GM21825 (cell line): ENCODE measurements at regions not wholly inside any gene's neighbourhood (a gene's known extent, or its start where the extent isn't known, plus 50 kb on each side); places are given as distances from the start of the nearest gene placed in this dataset.

Source experiments
- ATAC-seq: cut with Tn5 transposase; IDR thresholded peaks from one replicate; pipeline ENCODE4 v1.9.1; 2021; ENCODE audit warnings: mild to moderate bottlenecking, moderate library complexity; ENCODE audit not compliant: unreplicated experiment

DNA sequence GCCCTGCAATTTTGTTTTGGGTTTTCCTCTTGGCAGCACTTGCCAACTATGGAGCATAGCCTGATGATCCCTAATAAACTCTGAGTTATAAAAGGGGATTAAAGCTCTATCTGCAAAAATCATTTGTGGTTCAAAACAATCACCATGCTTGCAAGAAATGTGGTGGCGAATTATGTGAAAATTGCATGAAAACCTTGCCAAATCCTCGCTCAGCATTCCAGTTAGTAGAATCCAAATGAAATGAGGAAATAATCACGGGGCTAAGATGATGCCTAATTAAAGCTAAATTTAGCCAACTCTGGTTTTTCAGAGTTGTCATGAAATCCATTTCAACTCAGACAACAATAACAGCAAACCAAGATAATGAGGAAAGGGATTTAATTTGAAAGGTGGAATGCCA is 73.0 kb upstream of the PROK2 start:
- no peak for ATAC-seq

DNA sequence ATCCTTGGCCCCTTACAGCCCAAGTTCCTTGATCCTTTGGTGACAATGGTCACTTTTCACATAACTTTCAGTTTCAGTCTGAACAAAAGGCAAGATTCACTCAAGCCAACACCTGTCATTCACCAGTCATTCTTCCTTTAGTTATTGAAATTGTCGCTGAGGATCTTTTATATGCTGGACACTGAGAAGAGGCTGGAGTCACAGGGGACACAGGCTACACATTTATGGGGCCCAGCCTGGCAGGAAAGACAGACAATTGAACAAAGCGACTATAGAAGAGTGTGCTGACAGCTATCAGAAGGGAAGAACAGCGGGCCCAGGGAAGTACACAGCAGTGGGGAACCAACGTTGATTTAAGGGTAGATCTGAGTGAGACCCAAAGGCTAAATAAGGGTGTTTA is 69.8 kb upstream of the PROK2 start:
- ATAC-seq: no peak

DNA sequence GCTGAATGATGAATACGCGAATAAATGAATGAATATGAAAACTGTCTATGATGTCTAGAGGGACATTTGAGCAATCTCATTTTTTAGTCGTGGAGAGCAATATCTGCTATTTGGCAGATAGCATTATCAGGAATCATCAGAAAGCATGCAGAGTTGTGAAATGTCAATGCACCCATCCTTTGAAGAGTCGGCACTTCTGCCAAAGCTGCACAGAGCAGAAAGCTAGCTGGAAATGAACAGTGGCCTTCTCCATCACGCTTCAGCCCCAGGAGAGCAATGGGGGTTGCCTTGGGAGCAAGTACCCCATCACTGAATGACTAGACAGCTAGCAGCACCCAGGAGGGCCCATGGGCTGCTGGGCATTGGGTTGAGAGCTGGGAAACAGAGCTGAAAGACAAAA is 69.1 kb upstream of the PROK2 start:
- ATAC-seq: no peak

DNA sequence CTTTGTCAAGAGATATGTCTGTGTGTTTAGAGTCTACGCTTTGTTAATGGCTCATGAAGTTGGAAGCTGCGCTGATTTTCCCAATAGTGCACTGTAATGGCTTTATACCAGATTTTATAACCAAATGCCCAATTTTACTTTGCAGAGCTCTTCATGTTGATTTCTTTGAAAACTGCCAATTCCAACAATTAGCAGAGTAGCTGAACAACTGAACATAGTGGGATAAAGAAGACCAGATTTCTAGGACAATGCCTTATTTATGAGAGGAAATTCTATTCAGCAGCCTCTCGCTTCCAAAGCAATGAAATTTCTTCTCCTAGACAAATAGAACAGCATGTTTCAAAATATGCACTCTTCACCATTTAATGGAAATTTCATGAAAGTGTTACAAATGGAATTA is 66.9 kb upstream of the PROK2 start:
- no peak for ATAC-seq

DNA sequence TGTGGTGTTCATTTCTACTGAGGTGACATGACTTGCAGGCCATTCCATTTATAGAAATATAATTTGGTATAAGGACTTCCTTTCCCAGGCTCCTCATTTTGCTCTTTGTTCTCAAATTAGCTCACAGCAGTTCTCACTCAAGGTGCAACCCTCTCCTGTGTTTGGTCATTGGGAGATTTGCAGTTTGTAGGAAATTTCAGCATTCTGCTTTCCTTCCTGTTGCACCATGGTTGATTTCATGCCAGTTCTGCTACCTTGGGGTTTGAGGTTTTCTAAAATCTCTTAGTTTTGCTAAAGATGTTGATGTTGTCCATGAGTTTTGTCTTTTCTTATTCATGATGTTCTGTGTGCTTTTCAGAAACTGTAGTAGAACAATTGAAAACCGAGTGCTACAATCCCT is 65.7 kb upstream of the PROK2 start:
- ATAC-seq: no peak

DNA sequence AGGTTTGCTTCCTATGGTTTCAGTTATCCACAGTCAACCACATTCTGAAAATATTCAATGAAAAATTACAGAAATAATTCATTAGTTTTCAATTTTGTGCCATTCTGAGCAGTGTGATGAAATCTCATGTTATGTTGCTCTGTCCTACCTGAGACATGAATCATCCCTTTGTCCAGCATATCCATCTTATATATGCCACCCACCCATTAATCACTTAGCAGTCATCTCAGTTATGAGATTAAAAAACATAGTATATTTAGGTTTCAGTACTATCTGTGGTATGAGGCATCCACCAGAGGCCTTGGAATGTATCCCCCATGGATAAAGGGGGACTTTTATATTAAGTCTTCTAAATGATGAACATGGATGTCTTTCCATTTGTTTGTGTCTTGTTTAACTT is 64.7 kb upstream of the PROK2 start:
- ATAC-seq: no peak

DNA sequence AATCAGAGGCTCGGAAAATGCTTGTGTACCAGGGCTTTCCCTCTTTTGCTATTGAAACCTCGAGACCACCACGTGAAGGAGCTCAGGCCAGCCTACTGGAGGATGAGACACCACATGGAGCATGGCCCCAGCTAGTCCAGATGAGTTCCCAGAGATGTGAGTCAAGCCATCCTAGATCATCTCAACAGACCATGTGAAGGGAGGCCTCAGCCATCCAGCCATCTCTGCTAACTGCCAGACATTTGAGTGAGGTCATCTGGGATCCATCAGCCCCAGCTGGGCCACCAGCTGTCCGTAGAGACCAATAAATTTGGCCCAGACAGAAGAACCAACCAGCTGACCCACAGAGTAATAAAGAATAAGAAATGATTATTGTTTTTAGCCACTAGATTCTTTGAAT is 62.8 kb upstream of the PROK2 start:
- no peak for ATAC-seq

DNA sequence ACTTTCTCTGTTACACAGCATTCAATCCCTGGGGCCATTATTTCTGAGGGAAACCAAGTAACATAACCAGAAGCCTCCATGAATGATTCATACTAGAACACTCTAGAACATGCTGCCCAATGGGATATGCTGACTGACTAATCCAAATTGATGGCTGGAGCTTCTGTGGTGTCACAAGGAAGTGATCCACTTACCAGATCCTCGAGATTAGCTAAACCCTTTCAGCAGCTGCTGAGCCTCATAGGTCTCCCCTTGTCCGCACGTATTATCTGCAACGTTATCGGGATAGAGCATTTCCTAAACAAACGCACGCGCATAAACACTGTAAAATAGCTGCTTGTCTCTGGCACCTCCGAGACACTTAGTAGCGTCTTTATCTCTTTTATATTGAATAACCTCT is 61.2 kb upstream of the PROK2 start:
- ATAC-seq: no peak

DNA sequence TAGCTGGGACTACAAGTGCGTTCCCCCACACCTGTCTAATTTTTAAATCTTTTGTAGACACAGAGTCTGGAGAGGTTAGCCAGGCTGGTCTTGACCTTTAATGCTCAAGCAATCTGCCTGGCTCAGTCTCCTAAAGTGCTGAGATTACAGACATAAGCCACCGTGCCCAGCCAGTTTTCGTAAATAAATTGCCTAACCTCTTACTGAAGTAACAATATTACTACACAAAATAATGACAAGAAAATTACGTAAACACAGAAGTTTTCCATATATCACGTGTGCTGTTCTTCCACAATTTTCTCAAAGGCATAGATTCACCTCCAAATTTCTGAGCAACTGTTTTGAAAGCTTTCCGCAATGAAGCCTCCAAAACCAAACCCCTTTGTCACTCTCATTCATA is 58.1 kb upstream of the PROK2 start:
- ATAC-seq: no peak

DNA sequence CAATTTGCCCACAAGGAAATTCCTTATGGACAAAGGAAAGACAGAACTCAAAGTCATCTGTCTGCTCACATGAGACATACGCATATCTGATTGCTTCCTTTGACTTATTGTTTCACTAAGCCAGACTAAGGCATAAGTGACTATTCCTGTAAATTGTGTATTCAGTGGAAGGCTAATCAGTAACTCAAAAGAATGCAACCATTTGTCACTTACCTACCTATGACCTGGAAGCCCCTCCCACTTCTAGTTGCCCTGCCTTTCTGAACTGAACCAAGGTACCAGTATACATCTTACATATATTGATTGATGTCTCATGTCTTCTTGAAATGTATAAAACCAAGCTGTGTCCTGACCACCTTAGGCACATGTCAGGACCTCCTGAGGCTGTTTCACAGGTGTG is 53.5 kb upstream of the PROK2 start:
- no peak for ATAC-seq
